ENCODE measurements at regions not wholly inside any gene's neighbourhood (a gene's known extent, or its start where the extent isn't known, plus 50 kb on each side); places are given as distances from the start of the nearest gene placed in this dataset.

GRCh38 chr3:188062216-188062615 lies 91.7 kb upstream of the LPP start:
- no peak for TF ChIP-seq CTCF (IDR thresholded peaks at IDR 0.05)
- DNase-seq = no peak

GRCh38 chr3:188064831-188065493 lies 89.0 kb upstream of the LPP start:
- Histone ChIP-seq H3K9me3 (no peaks in the 10 kb centered on the region), H3K4me1 (ENCODE audit: low read depth) (no peaks in the 10 kb centered on the region), H3K4me3 (no peak overlapping the region), H3K36me3 (ENCODE audit: low read depth) (no peaks in the 10 kb centered on the region)
- no peak for TF ChIP-seq CTCF (IDR thresholded peaks at IDR 0.05)
- intact Hi-C loops (cut with DNase I, micrococcal nuclease) = no loop called here
- DNase-seq (no peak), ATAC-seq (no peak)

More at GRCh38 chr3:188062216-188062615, 91.7 kb upstream of the LPP start:
- no peaks in the 10 kb centered on the region for H3K4me1 ChIP-seq (ENCODE audit: low read depth)
- intact Hi-C loops (cut with DNase I, micrococcal nuclease) = no loop called here
- no peaks in the 10 kb centered on the region for H3K36me3 ChIP-seq (ENCODE audit: low read depth)
- no peak for ATAC-seq
- H3K4me3 ChIP-seq = no peak overlapping the region
- no peaks in the 10 kb centered on the region for H3K9me3 ChIP-seq

- ATAC-seq = no peak
- no peaks in the 10 kb centered on the region for H3K36me3 ChIP-seq (ENCODE audit: low read depth)
- intact Hi-C loops (cut with DNase I, micrococcal nuclease) = no loop called here
- DNase-seq = no peak
- H3K4me1 ChIP-seq (ENCODE audit: low read depth) = no peaks in the 10 kb centered on the region
- no peak for TF ChIP-seq CTCF (IDR thresholded peaks at IDR 0.05)
- no peaks in the 10 kb centered on the region for H3K9me3 ChIP-seq
- H3K4me3 ChIP-seq = no peak overlapping the region
Observed at GRCh38 chr3:188066141-188066540, 87.8 kb upstream of the LPP start.

GRCh38 chr3:188067932-188068331 lies 86.0 kb upstream of the LPP start:
- H3K9me3 ChIP-seq = no peaks in the 10 kb centered on the region
- H3K4me3 ChIP-seq = no peak overlapping the region
- no peak for TF ChIP-seq CTCF (IDR thresholded peaks at IDR 0.05)
- H3K4me1 ChIP-seq (ENCODE audit: low read depth) = no peaks in the 10 kb centered on the region
- no peaks in the 10 kb centered on the region for H3K36me3 ChIP-seq (ENCODE audit: low read depth)
- intact Hi-C loops (cut with DNase I, micrococcal nuclease) = no loop called here
- no peak for DNase-seq
- ATAC-seq = no peak

- no peak for ATAC-seq
Observed at GRCh38 chr3:188068342-188068741, 85.6 kb upstream of the LPP start.

More at GRCh38 chr3:188068342-188068741, 85.6 kb upstream of the LPP start:
- TF ChIP-seq CTCF (IDR thresholded peaks at IDR 0.05) = no peak
- Histone ChIP-seq H3K4me1 (ENCODE audit: low read depth) (no peaks in the 10 kb centered on the region), H3K9me3 (no peaks in the 10 kb centered on the region), H3K36me3 (ENCODE audit: low read depth) (no peaks in the 10 kb centered on the region), H3K4me3 (no peak overlapping the region)
- intact Hi-C loops (cut with DNase I, micrococcal nuclease) = no loop called here
- DNase-seq = no peak
